Activated T-cell treated with anti-CD3 and anti-CD28 coated beads for 4 hours (primary cell): ENCODE measurements at regions not wholly inside any gene's neighbourhood (a gene's known extent, or its start where the extent isn't known, plus 50 kb on each side); places are given as distances from the start of the nearest gene placed in this dataset.

ENCODE experiments used
- DNase-seq: peaks from one replicate; pipeline ENCODE4 v3.0.0-alpha.2; 2020

DNA sequence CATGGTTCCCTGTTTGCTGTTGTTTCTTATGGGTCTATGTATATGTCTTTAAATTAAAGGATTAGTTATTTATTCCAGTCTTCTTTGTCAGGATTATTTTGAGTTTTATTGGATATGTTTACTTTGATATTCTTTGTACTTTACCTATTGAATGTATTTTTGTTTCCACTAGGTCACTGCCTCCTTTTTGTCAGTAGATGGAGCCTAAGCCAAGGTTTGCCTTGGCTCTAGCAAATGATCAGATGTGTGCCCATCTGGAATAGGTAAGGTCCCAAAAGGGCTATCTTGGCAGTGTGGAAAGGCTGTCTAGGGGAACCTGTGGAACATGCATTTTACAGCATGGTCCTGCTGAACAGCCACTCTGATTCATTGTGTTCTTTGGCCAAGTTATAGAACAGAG, 337.3 kb upstream of the GHITM start:
- no peak for DNase-seq

DNA sequence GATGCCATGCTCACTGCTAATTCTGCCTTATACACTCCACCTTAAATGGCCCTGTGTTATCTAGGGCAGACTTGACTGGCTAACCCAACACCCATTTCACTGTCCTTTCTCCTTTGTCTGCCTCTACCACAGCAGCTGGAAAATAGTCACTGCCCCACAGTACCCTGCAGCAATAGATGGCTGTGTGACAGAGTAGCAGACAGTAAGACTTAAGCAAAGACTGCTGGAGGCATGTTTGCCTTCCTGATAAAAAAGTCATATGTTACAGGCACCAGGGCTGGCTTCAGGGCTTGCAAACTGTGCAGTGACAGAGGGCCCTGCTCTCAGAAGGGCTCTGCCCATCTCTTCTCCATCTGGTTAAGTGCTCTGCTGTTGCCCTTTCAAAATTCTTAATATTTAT, 332.6 kb upstream of the GHITM start:
- DNase-seq: no peak

- DNase-seq: no peak
Measured at GRCh38 chr10:83809001-83809400, 330.3 kb upstream of the GHITM start.

GRCh38 chr10:83816942-83817341, 322.4 kb upstream of the GHITM start:
- no peak for DNase-seq

DNA sequence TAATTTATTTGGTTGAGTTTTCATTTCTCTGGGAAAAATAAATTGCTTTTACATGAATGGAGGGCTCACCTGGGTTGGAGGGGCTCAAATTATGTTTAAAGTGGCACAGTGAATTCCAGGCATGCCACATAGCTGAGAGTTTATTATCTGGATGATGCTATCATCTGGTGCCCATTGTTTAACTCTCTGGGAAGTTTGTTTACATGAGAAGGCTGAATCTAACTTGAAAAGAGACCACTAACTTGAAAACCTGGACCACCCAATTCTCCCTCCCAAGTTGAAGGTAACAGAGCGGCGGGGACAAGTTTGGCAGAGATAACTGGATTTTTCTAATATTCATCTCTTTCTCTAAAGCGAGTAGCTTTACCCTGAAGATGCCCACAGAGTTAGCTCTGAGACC, 321.5 kb upstream of the GHITM start:
- DNase-seq: no peak

DNA sequence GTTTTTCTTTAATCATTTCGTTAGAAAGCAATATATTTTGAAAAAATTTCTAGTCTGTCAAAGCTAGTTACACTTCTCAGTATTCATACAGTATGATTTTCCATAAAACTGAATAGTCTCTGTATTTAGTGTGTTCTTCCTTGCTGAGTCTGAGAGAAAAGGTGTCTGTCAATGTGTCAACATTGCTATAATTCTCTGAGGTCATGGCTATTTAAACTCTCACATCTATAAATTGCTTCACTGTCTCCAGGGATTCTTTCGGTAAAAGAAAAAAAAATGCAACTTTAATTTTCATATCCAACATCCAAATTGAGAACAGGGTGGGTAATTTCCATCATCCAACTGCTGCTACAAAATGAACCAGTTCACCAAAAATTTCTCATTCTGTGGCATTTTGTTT, 319.7 kb upstream of the GHITM start:
- DNase-seq: no peak

DNA sequence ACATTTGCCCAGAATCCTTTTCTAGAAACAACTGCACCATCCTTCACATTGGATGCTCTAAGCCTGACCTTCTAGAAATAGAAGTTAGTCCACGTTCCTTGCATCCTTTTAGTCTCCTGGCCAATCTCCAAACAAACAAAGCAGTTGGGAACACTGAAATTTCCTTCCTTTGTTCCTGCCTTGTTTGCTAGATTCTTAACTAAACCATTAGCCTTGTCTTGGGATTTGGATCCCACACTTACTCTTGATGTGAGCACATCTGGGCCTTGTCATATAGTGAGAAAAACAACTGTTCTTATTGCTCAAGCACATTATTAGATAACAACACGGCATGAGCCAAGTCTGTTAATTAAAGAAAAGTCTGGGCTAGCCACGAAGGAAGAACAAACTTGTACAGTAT, 319.3 kb upstream of the GHITM start:
- no peak for DNase-seq

GRCh38 chr10:83824099-83824498, 315.2 kb upstream of the GHITM start:
- no peak for DNase-seq

DNA sequence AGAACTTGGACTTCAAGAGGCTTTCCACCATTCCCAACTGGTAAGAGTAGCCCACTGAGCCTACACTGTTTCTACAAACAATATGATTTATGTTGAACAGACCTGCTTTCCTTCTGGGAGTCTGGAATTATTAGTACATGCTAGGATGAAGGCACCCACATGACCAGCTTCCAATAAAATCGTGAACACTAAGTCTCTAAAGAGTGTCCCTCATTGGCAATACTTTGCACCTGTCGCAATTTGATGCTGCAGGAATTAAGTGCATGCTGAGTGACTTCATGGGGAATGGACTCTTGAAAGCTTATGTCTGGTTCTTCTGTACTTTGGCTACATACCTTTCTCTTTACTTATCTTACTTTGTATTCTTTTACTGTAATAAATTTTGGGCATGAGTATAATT, 305.2 kb upstream of the GHITM start:
- DNase-seq: no peak

DNA sequence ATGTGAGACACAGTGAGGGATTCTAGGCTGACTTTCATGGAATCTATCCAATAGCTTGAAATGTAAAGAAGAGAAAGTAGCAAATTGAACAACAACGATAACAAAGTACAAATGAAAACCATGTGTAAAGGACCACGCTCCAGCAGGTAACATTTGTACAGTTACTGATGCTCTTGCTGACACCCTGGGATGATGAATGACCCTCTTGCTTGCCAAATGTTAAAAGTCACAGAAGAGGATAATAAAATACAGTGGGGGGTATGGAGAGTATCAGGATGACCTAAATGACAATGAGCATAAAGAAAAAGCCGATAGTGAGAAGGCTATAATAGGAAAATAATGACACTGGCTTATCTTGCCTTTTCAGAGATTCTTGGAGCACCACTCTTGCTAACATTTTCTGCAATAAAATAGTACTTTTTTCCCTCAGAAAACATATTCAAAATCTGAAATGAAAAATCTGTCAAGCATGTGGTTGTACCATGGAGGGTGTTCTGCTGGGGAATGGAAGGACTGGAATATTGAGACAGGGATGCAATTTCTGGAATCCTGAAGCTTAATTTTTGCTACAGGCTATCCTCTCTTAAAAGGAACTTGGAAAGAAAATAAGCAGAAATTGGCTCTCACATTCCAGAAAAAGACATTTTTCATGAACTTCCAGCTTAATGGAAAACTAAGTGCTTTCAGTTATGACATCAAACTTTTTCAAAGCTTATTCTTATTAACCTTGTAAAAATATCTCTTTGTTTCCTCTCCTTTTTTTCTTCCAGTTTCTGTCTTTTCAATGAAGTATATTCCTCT, 303.2 kb upstream of the GHITM start:
- DNase-seq: no peak

GRCh38 chr10:83848677-83849076, 290.6 kb upstream of the GHITM start:
- no peak for DNase-seq

DNA sequence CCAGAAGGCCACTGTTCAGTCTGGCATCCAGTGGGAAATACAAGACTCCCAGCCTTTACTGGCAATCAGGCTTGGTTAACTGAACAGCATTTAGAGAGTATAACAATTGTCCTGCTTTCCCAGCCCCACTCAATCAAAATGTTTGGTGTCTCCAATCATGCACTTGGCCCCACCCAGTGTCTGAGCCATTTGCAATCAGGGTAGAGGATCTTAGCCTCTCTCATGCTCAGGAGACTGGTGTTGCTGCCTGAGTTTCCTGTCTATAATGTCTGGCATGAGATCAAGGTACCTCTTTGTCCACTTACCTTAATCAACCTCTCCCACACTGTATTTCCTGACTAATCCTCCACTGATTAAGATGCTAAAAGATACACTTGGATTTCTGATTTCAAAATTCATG, 290.2 kb upstream of the GHITM start:
- no peak for DNase-seq

- no peak for DNase-seq
Measured at GRCh38 chr10:83852146-83852545, 287.2 kb upstream of the GHITM start.

GRCh38 chr10:83862723-83863122, 276.6 kb upstream of the GHITM start:
- no peak for DNase-seq

DNA sequence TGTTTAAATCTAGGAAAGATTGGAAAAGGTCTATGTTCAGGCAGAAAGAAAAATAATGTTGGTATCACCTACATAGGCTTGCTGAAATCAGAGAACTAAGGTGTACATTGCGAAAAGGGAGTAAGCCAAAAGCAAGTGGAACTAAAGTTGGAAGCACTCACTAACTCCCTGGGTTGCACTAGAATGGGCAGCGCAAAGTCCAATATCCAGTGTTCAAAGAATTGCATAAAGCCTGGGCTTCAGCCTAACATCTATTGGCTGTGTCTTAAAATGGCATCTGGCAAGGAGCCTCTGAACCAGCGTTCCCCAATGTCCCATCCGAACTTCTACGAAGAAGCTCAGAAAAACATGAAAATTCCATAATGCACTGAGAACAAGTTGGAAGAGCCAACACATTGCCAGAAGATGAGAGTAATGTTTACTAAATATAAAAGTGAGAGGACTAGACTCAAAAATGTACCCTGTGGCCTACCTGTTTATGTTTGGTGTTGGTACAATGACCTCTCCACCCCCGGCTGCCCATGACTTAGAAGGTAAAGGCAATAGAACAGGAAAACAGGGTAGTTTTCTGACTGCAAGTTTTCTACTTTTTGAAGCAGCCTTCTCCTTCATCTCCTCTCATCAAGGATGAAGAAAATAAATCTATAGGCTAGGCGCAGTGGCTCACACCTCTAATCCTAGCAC, 275.9 kb upstream of the GHITM start:
- no peak for DNase-seq

DNA sequence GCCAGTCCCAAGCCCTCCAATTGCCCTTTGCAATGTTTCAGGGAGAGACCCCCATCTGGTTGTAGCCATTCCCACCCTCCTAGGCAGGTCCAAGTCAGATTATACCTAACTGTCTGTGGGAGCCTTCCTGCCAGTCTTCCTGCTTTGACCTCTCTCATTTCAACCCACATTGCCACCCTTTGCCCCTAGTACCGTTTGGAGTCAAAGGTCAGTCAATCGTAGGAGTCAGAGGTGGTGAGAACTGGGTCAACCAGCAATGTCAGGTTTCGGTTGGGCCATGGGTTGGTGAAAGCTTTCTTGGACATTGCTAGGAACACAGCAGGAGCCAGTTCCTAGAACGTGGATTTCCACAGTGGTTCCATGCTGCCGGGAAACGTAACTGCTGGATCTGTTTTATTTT, 269.4 kb upstream of the GHITM start:
- no peak for DNase-seq

DNA sequence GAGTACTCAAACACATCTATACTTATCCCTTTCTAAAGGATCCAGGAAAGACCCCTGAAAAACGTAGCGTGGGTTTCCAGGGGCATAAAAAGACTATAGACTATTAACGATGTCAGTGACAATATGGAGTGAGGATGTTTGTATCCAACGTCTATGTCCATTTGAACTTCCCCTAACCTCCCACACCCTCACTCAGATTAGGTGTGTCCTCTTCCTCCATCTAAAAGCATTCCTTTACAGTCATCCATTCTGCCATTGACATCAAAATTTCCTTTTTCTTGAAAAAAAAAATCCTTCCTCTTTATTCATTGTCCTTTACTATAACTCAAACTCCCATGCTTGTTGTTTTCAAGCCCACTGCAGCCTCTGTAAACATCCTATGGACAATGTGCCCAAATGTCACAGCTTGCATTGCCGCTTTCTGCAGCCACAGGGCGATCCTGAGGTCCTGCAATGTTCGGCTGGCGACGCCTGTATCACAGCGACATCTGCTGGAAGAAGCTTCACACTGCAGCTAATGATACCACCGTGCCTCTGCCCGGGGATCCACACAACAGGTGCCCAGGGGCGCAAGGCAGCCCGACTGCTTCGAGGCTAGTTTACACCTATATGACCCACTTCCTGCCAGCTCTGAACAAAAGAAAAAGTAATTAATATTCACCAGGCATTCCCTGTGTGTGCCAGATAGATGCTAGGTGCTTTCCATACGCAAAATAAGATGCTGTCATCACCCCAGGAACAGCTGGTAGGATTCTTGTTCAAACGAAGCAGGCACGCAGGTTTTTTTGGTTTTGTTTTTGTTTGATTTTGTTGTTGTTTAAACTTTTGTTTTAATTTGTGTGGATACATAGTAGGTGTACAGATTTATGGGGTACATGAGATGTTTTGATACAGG, 267.9 kb upstream of the GHITM start:
- peak; percentile 36 for DNase-seq

GRCh38 chr10:83880252-83880791, 259.0 kb upstream of the GHITM start:
- DNase-seq: no peak

- DNase-seq: no peak
Measured at GRCh38 chr10:83881661-83882060, 257.6 kb upstream of the GHITM start.

- DNase-seq: no peak
Measured at GRCh38 chr10:83886871-83887270, 252.4 kb upstream of the GHITM start.

DNA sequence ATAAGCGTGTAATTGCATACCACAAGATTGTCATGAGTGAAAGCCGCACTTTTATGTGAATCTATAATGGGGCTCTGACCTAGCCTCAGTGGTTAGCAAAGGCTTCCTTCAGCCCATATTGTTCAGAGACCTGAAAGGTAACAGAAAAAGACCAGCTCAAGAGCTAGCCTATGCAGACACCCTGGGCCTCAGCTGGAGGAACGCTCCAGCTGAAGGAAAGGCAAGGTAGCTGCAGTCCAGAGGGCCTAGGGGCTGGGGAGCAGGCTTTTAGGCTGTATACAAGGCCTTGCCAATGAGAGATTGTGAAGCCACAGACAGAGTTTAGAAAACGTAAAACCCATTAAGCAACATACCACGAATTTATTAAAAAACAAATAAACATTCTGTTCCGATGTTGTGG, 246.6 kb upstream of the GHITM start:
- DNase-seq: no peak

DNA sequence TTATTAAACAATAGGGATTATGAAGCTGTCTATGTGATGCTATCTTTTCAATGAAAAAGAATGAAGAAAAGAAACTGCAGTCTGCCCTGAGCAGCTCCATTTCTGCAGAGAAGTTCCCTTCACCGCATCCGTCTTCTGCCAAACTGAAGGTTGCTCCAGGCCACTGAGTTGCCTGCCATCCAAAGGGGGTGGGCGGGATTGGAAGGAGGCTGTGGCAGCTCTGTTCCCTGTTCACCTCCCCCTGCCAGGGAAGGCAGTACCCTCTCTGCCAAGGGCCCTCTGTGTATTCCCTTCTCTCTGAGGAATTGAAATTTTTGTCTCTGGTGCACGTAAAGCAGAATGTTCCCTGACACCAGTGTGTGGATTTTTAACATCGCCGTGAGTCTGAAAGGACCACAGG, 243.1 kb upstream of the GHITM start:
- no peak for DNase-seq

DNA sequence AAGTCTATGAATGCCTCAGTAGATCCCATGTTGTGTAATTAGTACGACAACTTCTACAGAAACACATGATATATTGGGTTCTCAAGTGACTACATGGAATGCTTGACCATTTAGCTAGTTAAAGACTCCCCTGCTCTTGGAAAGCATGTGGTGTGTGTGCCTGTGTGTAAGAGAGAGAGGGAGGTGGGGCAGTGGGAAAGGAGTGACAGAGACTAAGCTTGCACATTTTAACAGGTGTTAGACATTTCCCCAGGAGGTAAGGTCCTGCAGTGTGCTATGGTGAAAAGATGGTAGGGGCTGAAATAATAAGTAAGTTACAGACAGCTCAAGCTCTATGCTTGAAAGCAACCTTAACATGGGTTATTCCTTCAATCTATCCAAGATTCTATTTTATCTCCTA, 241.7 kb upstream of the GHITM start:
- DNase-seq: no peak
